Thyroid gland (tissue), 4 donors: ENCODE measurements at regions not wholly inside any gene's neighbourhood (a gene's known extent, or its start where the extent isn't known, plus 50 kb on each side); places are given as distances from the start of the nearest gene placed in this dataset.
A peak's percentile ranks its signal among the peaks of the same experiment; 100 is the strongest.
"Not testable (repeated sequence)": the region's sequence is repeated elsewhere in the genome, so short reads cannot be mapped to it uniquely, and the experiment has no call there.

Source experiments
- DNase-seq, 2 donors: peaks; one replicate each; pipeline ENCODE4 v3.0.0-alpha.2; 2019
- H3K27ac ChIP-seq, 3 donors: fragments of 200-600 bp; sonication (generic); 1 replicate in 2 of 3; 2 replicates in 1 of 3; pipeline ENCODE4 v1.5.1; 2016 to 2019; ENCODE audit warnings: mild to moderate bottlenecking in 1 of 3, moderate library complexity in 1 of 3
- H3K27me3 ChIP-seq: fragments of 200-600 bp; sonication (generic); one replicate; pipeline ENCODE4 v1.5.1; 2019
- H3K36me3 ChIP-seq, 2 donors: fragments of 200-600 bp; sonication (generic); one replicate each; pipeline ENCODE4 v1.5.1; 2016 to 2019
- H3K4me1 ChIP-seq, 2 donors: fragments of 200-600 bp; sonication (generic); one replicate each; pipeline ENCODE4 v1.5.1; 2017 to 2019
- H3K4me3 ChIP-seq, 3 donors: fragments of 200-600 bp; sonication (generic); replicated peaks in 1 of 3; 1 replicate in 2 of 3; 2 replicates in 1 of 3; pipeline ENCODE4 v1.5.1; 2016; ENCODE audit warnings: mild to moderate bottlenecking in 1 of 3
- H3K9me3 ChIP-seq: fragments of 200-600 bp; sonication (generic); one replicate; pipeline ENCODE4 v1.5.1; 2017
- CTCF ChIP-seq, 6 experiments: fragments of 200-600 bp in 3 of 6; fragments of 450-650 bp in 3 of 6; sonication (generic) in 3 of 6; IDR thresholded peaks; one replicate each; pipeline ENCODE4 v1.5.1; 2016 to 2019; ENCODE audit warnings: antibody characterized with exemption in 6 of 6, mild to moderate bottlenecking in 2 of 6, inconsistent platforms in 1 of 6, moderate library complexity in 1 of 6
- POLR2A ChIP-seq, 2 donors: fragments of 450-650 bp; IDR thresholded peaks; one replicate each; pipeline ENCODE4 v1.6.1; 2017; ENCODE audit warnings: antibody characterized with exemption in 2 of 2, mild to moderate bottlenecking in 2 of 2, moderate library complexity in 1 of 2
- WGBS, 2 donors: methylation state at CpG; one replicate each; pipeline ENCODE4 v1.1.5; 2017; 5-methylcytosine and 5-hydroxymethylcytosine counted together
- intact Hi-C: fragments of 100-400 bp; cut with DNase I; formaldehyde crosslinking; loops from one replicate; pipeline ENCODE4 v1.15.1; 2023

DNA sequence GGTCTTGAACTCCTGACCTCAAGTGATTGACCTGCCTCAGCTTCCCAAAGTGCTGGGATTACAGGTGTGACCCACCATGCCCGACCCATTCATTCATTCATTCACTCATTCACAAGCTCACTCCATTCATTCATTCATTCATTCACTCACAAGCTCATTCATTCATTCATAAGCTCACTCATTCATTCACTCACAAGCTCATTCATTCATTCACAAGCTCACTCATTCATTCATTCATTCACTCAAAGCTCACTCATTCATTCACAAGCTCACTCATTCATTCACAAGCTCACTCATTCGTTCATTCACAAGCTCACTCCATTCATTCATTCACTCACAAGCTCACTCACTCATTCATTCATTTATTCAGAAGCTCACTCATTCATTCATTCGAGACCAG lies 198.6 kb downstream of the SHOX start:
- no peaks in the 10 kb centered on the region for H3K36me3 ChIP-seq
- WGBS, 2 donors, result 86 to 96% methylated on average over 3 of the region's 3 CpGs
- no peak overlapping the region for H3K27ac ChIP-seq
- DNase-seq, result no peak
- H3K27me3 ChIP-seq, result no peaks in the 10 kb centered on the region
- TF ChIP-seq POLR2A (IDR thresholded peaks at IDR 0.05) (no peak), CTCF (IDR thresholded peaks at IDR 0.05) (no peak)
- H3K9me3 ChIP-seq, result no peaks in the 10 kb centered on the region
- intact Hi-C loops, result no loop called here
- H3K4me1 ChIP-seq, result no peaks in the 10 kb centered on the region
- H3K4me3 ChIP-seq, result no peak overlapping the region

DNA sequence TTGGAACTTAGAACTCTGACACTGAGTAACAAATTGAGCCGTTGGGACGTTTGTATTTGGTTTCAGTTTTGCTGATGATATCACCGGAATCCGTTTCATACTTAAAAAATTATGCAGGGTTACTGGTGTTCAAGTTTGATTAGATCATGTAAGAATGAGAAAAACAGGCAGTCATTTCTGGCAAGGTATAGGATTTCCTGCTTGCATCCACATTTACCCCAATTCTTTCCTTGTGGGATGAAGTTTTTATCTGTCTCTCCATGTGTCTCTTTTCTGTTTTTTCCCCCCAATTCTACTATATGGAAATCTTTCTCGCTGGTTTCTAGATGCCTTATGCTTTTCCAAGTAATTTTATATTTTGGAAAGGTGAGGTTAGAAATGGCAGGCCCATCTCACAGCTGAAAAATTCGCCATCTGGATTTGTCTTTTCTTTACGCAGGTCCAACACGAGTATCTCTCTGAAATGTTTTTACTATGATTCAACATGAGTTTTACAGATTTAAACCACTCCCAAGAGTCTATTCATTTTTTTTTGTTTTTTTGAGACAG lies 197.9 kb downstream of the SHOX start:
- TF ChIP-seq POLR2A (IDR thresholded peaks at IDR 0.05) (no peak), CTCF (IDR thresholded peaks at IDR 0.05) (no peak)
- Histone ChIP-seq H3K27me3 (no peaks in the 10 kb centered on the region), H3K36me3 (no peaks in the 10 kb centered on the region), H3K9me3 (no peaks in the 10 kb centered on the region), H3K4me3 (no peak overlapping the region), H3K27ac (no peak overlapping the region), H3K4me1 (no peaks in the 10 kb centered on the region)
- intact Hi-C loops, result no loop called here
- 68 to 77% methylated on average over 8 of the region's 8 CpGs for WGBS, 2 donors
- DNase-seq, result no peak

DNA sequence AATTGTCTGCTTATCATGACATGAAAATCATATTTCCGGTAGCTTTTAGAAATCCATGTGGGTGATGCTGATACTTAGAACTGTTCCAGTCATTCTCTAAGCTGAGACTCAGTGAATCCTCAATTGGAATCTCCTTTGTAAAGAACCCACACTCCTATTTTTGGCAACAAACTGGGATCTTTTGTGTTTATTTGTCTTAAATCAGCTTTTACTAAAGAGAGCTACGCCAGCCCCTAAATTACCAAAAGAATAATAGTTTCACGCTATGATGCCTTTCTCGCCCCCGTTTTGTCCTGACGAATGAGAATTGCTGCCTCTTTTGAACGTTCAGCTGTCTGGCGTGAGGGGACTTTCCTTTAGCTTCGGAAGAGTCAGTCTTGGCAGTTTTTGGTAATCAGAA lies 195.9 kb downstream of the SHOX start:
- Histone ChIP-seq H3K36me3 (no peaks in the 10 kb centered on the region), H3K4me1 (no peaks in the 10 kb centered on the region), H3K9me3 (no peaks in the 10 kb centered on the region), H3K27ac (peak overlapping the region in 1 of 3 donors; percentile 19), H3K4me3 (no peak overlapping the region), H3K27me3 (no peaks in the 10 kb centered on the region)
- WGBS, 2 donors, result 47 to 50% methylated on average over 9 of the region's 9 CpGs
- DNase-seq, result no peak
- intact Hi-C loops, result no loop called here
- TF ChIP-seq CTCF (IDR thresholded peaks at IDR 0.05), result no peak
- no peak for TF ChIP-seq POLR2A (IDR thresholded peaks at IDR 0.05)

DNA sequence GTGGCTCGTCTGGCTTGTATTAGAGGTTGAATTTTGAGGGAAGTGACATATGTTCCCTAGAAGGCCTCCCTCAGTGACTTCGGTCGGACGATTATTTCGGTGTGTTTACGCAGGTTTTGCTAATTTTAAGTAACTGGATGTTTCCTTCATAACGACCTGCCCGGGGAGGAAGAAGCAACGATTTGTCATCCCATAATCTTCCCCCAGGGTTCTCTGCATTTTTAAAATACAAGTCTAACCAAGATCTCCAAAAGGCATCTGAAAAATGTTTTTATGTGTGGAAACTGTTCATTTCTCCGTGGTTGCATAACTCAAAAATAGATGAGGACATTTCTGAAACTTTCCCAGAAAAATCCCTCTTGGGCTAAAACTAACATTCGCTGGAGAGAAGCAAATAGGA lies 195.4 kb downstream of the SHOX start:
- TF ChIP-seq POLR2A (IDR thresholded peaks at IDR 0.05), result no peak
- TF ChIP-seq CTCF (IDR thresholded peaks at IDR 0.05), result no peak
- no peaks in the 10 kb centered on the region for H3K27me3 ChIP-seq
- no peaks in the 10 kb centered on the region for H3K9me3 ChIP-seq
- DNase-seq, result no peak
- H3K27ac ChIP-seq, result no peak overlapping the region
- no peaks in the 10 kb centered on the region for H3K4me1 ChIP-seq
- WGBS, 2 donors, result 62 to 63% methylated on average over 11 of the region's 11 CpGs
- intact Hi-C loops, result no loop called here
- H3K4me3 ChIP-seq, result no peak overlapping the region
- no peaks in the 10 kb centered on the region for H3K36me3 ChIP-seq

DNA sequence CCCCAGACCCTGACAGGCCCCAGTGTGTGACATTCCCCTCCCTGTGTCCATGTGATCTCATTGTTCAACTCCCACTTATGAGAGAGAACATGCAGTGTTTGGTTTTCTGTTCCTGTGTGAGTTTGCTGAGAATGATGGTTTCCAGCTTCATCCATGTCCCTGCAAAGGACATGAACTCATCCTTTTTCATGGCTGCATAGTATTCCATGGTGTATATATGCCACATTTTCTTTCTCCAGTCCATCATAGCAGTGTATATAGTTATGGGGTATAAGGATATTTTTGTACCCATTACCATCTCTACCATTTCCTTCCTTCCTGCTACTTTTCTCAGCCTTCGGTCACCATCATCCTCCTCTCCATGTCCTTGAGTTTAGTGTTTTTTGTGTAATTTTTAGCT lies 192.5 kb downstream of the SHOX start:
- H3K4me3 ChIP-seq, DNase-seq, H3K36me3 ChIP-seq, H3K27me3 ChIP-seq, H3K4me1 ChIP-seq, H3K9me3 ChIP-seq, intact Hi-C loops, H3K27ac ChIP-seq: not testable (repeated sequence)
- WGBS, 2 donors, result 96 to 100% methylated on average over 1 of the region's 1 CpG
